ENCODE measurements at regions not wholly inside any gene's neighbourhood (a gene's known extent, or its start where the extent isn't known, plus 50 kb on each side); places are given as distances from the start of the nearest gene placed in this dataset.

DNA sequence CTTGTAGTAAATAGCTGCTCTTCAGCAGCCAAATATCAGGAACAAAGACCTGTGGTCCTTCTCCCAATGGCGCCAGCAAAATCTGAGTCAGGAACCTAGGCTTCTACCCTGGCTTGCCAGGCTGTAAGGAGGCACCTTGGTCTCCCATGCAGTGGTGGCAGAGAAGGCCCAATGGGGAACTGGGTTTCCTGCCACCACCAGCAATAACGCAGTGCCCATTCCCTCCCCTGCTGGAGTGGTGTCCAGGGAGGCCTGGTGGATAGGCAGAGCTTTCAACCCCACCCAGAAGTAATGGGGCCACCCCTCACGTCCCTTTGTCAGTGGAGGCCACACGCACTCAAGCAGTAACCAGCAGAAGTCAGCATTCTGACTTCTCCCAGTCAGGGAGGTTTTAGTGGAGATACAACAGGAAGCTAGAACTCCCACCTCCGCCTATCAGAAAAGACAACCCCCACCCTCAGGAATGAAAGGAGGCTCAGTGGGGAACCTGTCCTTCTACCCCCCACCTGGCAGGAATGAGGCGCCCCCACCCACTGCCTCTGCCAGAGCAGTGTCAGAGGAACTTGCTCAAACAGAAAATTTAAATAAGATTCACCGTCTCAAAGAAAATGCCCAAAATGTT lies 132.4 kb downstream of the COPS8 start:
- Histone ChIP-seq H3K4me2 (no peak overlapping the region), H3K27ac (ENCODE audit: low read depth in 2 of 2, low read length in 1 of 2) (peak overlapping the region; percentile 77 to 96), H3K36me3 (replicated peaks in 1 of 2; ENCODE audit: control insufficient read depth in 1 of 2, insufficient read depth in 2 of 2, low read length in 1 of 2) (no peaks in the 10 kb centered on the region), H3K9me2 (no peaks in the 10 kb centered on the region), H3K79me2 (ENCODE audit: insufficient read depth) (no peaks in the 10 kb centered on the region), H4K20me1 (ENCODE audit: insufficient read depth) (no peaks in the 10 kb centered on the region), H3K4me1 (ENCODE audit: control insufficient read depth in 1 of 2, insufficient read depth in 2 of 2, low read depth in 1 of 2, low read length in 1 of 2) (peaks cover 8 to 48% of the 10 kb centered on the region in 2 experiments), H3K4me3 (ENCODE audit: low read depth in 2 of 2, low read length in 1 of 2) (no peak overlapping the region), H3F3A (replicated peaks; ENCODE audit: insufficient read depth) (peaks cover 55% of the 10 kb centered on the region), H3K9ac (peak overlapping the region; percentile 7; the same call in 1 of the 2 replicates), H3K9me3 (no peaks in the 10 kb centered on the region), H2AFZ (ENCODE audit: low read depth) (0 out of 2 replicates have a peak overlapping the region, but pooled peaks have one; percentile 9), H3K27me3 (ENCODE audit: insufficient read depth) (no peaks in the 10 kb centered on the region)
- WGBS (ENCODE audit: low lambda C conversion rate) = 91% methylated on average over 7 of the region's 7 CpGs
- POLR2A ChIA-PET = no interaction called here
- DNase-seq = no peak
- CTCF ChIA-PET = no interaction called here
- TF ChIP-seq EZH2phosphoT487 (IDR thresholded peaks at IDR 0.05; ENCODE audit: borderline replicate concordance, low read depth) = no peak
- TF ChIP-seq POLR2AphosphoS5 (IDR thresholded peaks at IDR 0.05; ENCODE audit: low read depth, low read length) = no peak
- no peak for TF ChIP-seq RAD21 (IDR thresholded peaks at IDR 0.05; ENCODE audit: low read length)
- no peak for TF ChIP-seq GABPA (IDR thresholded peaks at IDR 0.05; ENCODE audit: low read depth)
- TF ChIP-seq NRF1 (IDR thresholded peaks at IDR 0.05; ENCODE audit: low read depth, low read length) = no peak
- no peak for TF ChIP-seq RCOR1 (IDR thresholded peaks at IDR 0.05; ENCODE audit: low read length)
- TF ChIP-seq, protein P1, sequence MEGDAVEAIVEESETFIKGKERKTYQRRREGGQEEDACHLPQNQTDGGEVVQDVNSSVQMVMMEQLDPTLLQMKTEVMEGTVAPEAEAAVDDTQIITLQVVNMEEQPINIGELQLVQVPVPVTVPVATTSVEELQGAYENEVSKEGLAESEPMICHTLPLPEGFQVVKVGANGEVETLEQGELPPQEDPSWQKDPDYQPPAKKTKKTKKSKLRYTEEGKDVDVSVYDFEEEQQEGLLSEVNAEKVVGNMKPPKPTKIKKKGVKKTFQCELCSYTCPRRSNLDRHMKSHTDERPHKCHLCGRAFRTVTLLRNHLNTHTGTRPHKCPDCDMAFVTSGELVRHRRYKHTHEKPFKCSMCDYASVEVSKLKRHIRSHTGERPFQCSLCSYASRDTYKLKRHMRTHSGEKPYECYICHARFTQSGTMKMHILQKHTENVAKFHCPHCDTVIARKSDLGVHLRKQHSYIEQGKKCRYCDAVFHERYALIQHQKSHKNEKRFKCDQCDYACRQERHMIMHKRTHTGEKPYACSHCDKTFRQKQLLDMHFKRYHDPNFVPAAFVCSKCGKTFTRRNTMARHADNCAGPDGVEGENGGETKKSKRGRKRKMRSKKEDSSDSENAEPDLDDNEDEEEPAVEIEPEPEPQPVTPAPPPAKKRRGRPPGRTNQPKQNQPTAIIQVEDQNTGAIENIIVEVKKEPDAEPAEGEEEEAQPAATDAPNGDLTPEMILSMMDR (IDR thresholded peaks at IDR 0.05) = no peak
- no peak for TF ChIP-seq FOSL2 (IDR thresholded peaks at IDR 0.05; ENCODE audit: borderline replicate concordance, low read depth)
- TF ChIP-seq ELF1 (IDR thresholded peaks at IDR 0.05) = no peak
- no peak for TF ChIP-seq CHD2 (IDR thresholded peaks at IDR 0.05; ENCODE audit: low read length, partially characterized antibody)
- no peak for TF ChIP-seq TEAD4 (IDR thresholded peaks at IDR 0.05; ENCODE audit: borderline replicate concordance, insufficient read depth)
- TF ChIP-seq, protein P2, sequence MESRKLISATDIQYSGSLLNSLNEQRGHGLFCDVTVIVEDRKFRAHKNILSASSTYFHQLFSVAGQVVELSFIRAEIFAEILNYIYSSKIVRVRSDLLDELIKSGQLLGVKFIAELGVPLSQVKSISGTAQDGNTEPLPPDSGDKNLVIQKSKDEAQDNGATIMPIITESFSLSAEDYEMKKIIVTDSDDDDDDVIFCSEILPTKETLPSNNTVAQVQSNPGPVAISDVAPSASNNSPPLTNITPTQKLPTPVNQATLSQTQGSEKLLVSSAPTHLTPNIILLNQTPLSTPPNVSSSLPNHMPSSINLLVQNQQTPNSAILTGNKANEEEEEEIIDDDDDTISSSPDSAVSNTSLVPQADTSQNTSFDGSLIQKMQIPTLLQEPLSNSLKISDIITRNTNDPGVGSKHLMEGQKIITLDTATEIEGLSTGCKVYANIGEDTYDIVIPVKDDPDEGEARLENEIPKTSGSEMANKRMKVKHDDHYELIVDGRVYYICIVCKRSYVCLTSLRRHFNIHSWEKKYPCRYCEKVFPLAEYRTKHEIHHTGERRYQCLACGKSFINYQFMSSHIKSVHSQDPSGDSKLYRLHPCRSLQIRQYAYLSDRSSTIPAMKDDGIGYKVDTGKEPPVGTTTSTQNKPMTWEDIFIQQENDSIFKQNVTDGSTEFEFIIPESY (IDR thresholded peaks at IDR 0.05; ENCODE audit: borderline replicate concordance, low read depth) = no peak
- TF ChIP-seq MEF2A (IDR thresholded peaks at IDR 0.05; ENCODE audit: borderline replicate concordance, low read depth) = no peak
- TF ChIP-seq, protein P3, sequence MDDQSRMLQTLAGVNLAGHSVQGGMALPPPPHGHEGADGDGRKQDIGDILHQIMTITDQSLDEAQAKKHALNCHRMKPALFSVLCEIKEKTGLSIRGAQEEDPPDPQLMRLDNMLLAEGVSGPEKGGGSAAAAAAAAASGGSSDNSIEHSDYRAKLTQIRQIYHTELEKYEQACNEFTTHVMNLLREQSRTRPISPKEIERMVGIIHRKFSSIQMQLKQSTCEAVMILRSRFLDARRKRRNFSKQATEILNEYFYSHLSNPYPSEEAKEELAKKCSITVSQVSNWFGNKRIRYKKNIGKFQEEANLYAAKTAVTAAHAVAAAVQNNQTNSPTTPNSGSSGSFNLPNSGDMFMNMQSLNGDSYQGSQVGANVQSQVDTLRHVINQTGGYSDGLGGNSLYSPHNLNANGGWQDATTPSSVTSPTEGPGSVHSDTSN (IDR thresholded peaks at IDR 0.05) = no peak
- no peak for TF ChIP-seq RFX5 (IDR thresholded peaks at IDR 0.05; ENCODE audit: low read length)
- no peak for TF ChIP-seq YY1 (IDR thresholded peaks at IDR 0.05; ENCODE audit: low read depth)
- TF ChIP-seq, protein P4, sequence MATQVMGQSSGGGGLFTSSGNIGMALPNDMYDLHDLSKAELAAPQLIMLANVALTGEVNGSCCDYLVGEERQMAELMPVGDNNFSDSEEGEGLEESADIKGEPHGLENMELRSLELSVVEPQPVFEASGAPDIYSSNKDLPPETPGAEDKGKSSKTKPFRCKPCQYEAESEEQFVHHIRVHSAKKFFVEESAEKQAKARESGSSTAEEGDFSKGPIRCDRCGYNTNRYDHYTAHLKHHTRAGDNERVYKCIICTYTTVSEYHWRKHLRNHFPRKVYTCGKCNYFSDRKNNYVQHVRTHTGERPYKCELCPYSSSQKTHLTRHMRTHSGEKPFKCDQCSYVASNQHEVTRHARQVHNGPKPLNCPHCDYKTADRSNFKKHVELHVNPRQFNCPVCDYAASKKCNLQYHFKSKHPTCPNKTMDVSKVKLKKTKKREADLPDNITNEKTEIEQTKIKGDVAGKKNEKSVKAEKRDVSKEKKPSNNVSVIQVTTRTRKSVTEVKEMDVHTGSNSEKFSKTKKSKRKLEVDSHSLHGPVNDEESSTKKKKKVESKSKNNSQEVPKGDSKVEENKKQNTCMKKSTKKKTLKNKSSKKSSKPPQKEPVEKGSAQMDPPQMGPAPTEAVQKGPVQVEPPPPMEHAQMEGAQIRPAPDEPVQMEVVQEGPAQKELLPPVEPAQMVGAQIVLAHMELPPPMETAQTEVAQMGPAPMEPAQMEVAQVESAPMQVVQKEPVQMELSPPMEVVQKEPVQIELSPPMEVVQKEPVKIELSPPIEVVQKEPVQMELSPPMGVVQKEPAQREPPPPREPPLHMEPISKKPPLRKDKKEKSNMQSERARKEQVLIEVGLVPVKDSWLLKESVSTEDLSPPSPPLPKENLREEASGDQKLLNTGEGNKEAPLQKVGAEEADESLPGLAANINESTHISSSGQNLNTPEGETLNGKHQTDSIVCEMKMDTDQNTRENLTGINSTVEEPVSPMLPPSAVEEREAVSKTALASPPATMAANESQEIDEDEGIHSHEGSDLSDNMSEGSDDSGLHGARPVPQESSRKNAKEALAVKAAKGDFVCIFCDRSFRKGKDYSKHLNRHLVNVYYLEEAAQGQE (IDR thresholded peaks at IDR 0.05; ENCODE audit: low read depth, low read length) = no peak
- no peak for TF ChIP-seq SMC3 (IDR thresholded peaks at IDR 0.05; ENCODE audit: low read depth, low read length)
- no peak for TF ChIP-seq NFIC (IDR thresholded peaks at IDR 0.05; ENCODE audit: borderline replicate concordance)
